ENCODE measurements at regions not wholly inside any gene's neighbourhood (a gene's known extent, or its start where the extent isn't known, plus 50 kb on each side); places are given as distances from the start of the nearest gene placed in this dataset.
"Not testable (repeated sequence)": the region's sequence is repeated elsewhere in the genome, so short reads cannot be mapped to it uniquely, and the experiment has no call there.

- Histone ChIP-seq H3K9ac (ENCODE audit: low read depth, low read length, poor library complexity, severe bottlenecking) (no peak overlapping the region), H3F3A (ENCODE audit: low read depth) (no peaks in the 10 kb centered on the region), H3K79me2 (ENCODE audit: insufficient read depth, low read length) (no peaks in the 10 kb centered on the region), H3K4me1 (ENCODE audit: insufficient read depth, low read length, poor library complexity, severe bottlenecking) (no peaks in the 10 kb centered on the region), H3K4me3 (ENCODE audit: low read length, poor library complexity, severe bottlenecking) (no peak overlapping the region), H3K9me2 (replicated peaks; ENCODE audit: low read depth, low read length) (no peaks in the 10 kb centered on the region), H4K20me1 (ENCODE audit: insufficient read depth, low read length, poor library complexity, severe bottlenecking) (no peaks in the 10 kb centered on the region), H3K9me3 (ENCODE audit: insufficient read depth, low read depth, low read length) (no peaks in the 10 kb centered on the region), H3K27me3 (ENCODE audit: insufficient read depth, low read length, poor library complexity, severe bottlenecking) (no peaks in the 10 kb centered on the region), H3K36me3 (ENCODE audit: insufficient read depth, low read length) (no peaks in the 10 kb centered on the region), H3K4me2 (ENCODE audit: low read depth, low read length, poor library complexity, severe bottlenecking) (no peak overlapping the region), H2AFZ (ENCODE audit: low read length) (no peak overlapping the region)
- TF ChIP-seq EZH2phosphoT487 (IDR thresholded peaks at IDR 0.05; ENCODE audit: borderline replicate concordance) (no peak), CTCF (conservative IDR thresholded peaks at IDR 0.05; ENCODE audit: low read length) (no peak)
Observed at GRCh38 chr16:50449800-50450199, 81.0 kb upstream of the BRD7 start.

DNA sequence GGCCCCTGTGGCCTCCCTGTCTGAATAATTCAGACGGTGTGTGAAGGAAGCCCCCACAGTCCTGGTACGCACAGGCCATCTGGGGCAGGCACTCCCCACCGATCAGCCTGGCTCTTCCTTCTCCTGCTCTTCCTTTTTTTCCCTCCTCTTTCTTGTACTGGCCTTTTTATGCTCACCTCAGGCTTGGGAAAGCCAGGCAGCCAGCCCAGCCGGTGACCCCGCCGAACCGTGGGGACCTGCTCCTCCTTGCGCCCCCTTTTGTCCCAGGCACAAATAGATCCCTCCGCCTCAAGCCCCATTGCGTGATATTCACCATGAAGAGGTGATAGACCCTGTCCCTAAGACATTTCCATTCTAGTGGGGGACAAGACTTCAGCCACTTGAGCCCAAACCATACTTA, 80.2 kb upstream of the BRD7 start:
- TF ChIP-seq CTCF (conservative IDR thresholded peaks at IDR 0.05; ENCODE audit: low read length) (no peak), EZH2phosphoT487 (IDR thresholded peaks at IDR 0.05; ENCODE audit: borderline replicate concordance) (no peak)
- Histone ChIP-seq H3K4me2 (ENCODE audit: low read depth, low read length, poor library complexity, severe bottlenecking) (no peak overlapping the region), H3K79me2 (ENCODE audit: insufficient read depth, low read length) (no peaks in the 10 kb centered on the region), H3K4me3 (ENCODE audit: low read length, poor library complexity, severe bottlenecking) (no peak overlapping the region), H3K9me3 (ENCODE audit: insufficient read depth, low read depth, low read length) (no peaks in the 10 kb centered on the region), H3K27me3 (ENCODE audit: insufficient read depth, low read length, poor library complexity, severe bottlenecking) (no peaks in the 10 kb centered on the region), H3K9ac (ENCODE audit: low read depth, low read length, poor library complexity, severe bottlenecking) (no peak overlapping the region), H3K36me3 (ENCODE audit: insufficient read depth, low read length) (no peaks in the 10 kb centered on the region), H3F3A (ENCODE audit: low read depth) (no peaks in the 10 kb centered on the region), H4K20me1 (ENCODE audit: insufficient read depth, low read length, poor library complexity, severe bottlenecking) (no peaks in the 10 kb centered on the region), H2AFZ (ENCODE audit: low read length) (no peak overlapping the region), H3K4me1 (ENCODE audit: insufficient read depth, low read length, poor library complexity, severe bottlenecking) (no peaks in the 10 kb centered on the region), H3K9me2 (replicated peaks; ENCODE audit: low read depth, low read length) (no peaks in the 10 kb centered on the region)

DNA sequence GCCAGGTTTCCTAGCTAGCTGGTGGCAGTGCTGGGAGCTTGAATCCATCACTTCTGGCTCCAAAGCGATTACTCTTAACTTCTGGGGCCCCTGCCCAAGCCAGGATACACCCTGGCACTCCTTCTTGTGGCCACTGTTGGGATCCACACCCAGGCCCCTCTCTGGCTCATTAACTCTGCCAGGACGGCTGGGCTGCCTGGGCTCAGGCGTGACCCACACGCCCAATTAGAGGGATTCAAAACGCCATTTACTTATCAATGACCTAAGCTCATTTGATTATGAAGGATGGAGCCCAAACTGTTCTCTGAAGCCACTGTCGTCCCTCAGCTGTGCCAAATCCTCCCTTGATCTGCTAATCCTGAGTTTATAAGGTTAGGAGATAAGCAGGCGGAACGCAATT, 79.7 kb upstream of the BRD7 start:
- Histone ChIP-seq H3K9me2 (replicated peaks; ENCODE audit: low read depth, low read length) (no peaks in the 10 kb centered on the region), H3K4me1 (ENCODE audit: insufficient read depth, low read length, poor library complexity, severe bottlenecking) (no peaks in the 10 kb centered on the region), H3K27me3 (ENCODE audit: insufficient read depth, low read length, poor library complexity, severe bottlenecking) (no peaks in the 10 kb centered on the region)

DNA sequence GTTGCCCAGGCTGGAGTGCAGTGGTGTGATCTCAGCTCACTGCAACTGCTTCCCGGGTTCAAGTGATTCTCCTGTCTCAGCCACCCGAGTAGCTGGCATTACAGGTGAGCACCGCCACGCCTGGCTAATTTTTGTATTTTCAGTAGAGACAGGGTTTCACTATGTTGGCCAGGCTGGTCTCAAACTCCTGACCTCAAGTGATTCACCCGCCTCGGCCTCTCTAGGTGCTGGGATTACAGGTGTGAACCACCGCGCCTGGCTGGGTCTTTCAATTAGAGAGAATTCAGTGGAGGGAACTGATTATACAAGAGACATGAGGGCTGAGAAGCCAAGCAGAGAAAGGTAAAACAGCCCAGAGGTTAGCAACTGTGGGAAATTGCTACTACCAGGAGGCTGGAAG, 78.6 kb upstream of the BRD7 start:
- not testable (repeated sequence) for H3K4me3 ChIP-seq (ENCODE audit: low read length, poor library complexity, severe bottlenecking); H3K9ac ChIP-seq (ENCODE audit: low read depth, low read length, poor library complexity, severe bottlenecking); H3K9me2 ChIP-seq (replicated peaks; ENCODE audit: low read depth, low read length); H3K79me2 ChIP-seq (ENCODE audit: insufficient read depth, low read length); H2AFZ ChIP-seq (ENCODE audit: low read length); H3K4me2 ChIP-seq (ENCODE audit: low read depth, low read length, poor library complexity, severe bottlenecking); H3K4me1 ChIP-seq (ENCODE audit: insufficient read depth, low read length, poor library complexity, severe bottlenecking); H3K9me3 ChIP-seq (ENCODE audit: insufficient read depth, low read depth, low read length); H3K27me3 ChIP-seq (ENCODE audit: insufficient read depth, low read length, poor library complexity, severe bottlenecking); H3K36me3 ChIP-seq (ENCODE audit: insufficient read depth, low read length); H4K20me1 ChIP-seq (ENCODE audit: insufficient read depth, low read length, poor library complexity, severe bottlenecking); H3F3A ChIP-seq (ENCODE audit: low read depth)

More for the DNA sequence above, 79.7 kb upstream of the BRD7 start:
- no peak overlapping the region for H3K9ac ChIP-seq (ENCODE audit: low read depth, low read length, poor library complexity, severe bottlenecking)
- H4K20me1 ChIP-seq (ENCODE audit: insufficient read depth, low read length, poor library complexity, severe bottlenecking), result no peaks in the 10 kb centered on the region
- no peak overlapping the region for H2AFZ ChIP-seq (ENCODE audit: low read length)
- TF ChIP-seq EZH2phosphoT487 (IDR thresholded peaks at IDR 0.05; ENCODE audit: borderline replicate concordance) (no peak), CTCF (conservative IDR thresholded peaks at IDR 0.05; ENCODE audit: low read length) (no peak)
- no peaks in the 10 kb centered on the region for H3K36me3 ChIP-seq (ENCODE audit: insufficient read depth, low read length)
- H3K4me3 ChIP-seq (ENCODE audit: low read length, poor library complexity, severe bottlenecking), result no peak overlapping the region
- no peaks in the 10 kb centered on the region for H3K79me2 ChIP-seq (ENCODE audit: insufficient read depth, low read length)
- no peaks in the 10 kb centered on the region for H3K9me3 ChIP-seq (ENCODE audit: insufficient read depth, low read depth, low read length)
- H3K4me2 ChIP-seq (ENCODE audit: low read depth, low read length, poor library complexity, severe bottlenecking), result no peak overlapping the region
- H3F3A ChIP-seq (ENCODE audit: low read depth), result no peaks in the 10 kb centered on the region
